GM23338 (cell line): ENCODE measurements at regions not wholly inside any gene's neighbourhood (a gene's known extent, or its start where the extent isn't known, plus 50 kb on each side); places are given as distances from the start of the nearest gene placed in this dataset.
"Not testable (repeated sequence)": the region's sequence is repeated elsewhere in the genome, so short reads cannot be mapped to it uniquely, and the experiment has no call there.

Source experiments
- ATAC-seq: fragments of 200-7000 bp; cut with Tn5 transposase; 3 replicates; pipeline ENCODE4 v1.9.1; 2020
- DNase-seq: peaks from one replicate; pipeline ENCODE4 v3.0.0-alpha.2; 2015; ENCODE audit warnings: low spot score
- H2AFZ ChIP-seq: fragments of 200-600 bp; sonication (generic); 2 replicates; pipeline ENCODE4 v1.8.0; 2016; ENCODE audit warnings: antibody characterized with exemption, mild to moderate bottlenecking, moderate library complexity
- H3F3A ChIP-seq: fragments of 200-600 bp; sonication (generic); replicated peaks from 2 replicates; pipeline ENCODE4 v1.8.0; 2017; ENCODE audit warnings: antibody characterized with exemption, mixed run types, low read depth
- H3K27ac ChIP-seq: fragments of 200-600 bp; sonication (generic); 2 replicates; pipeline ENCODE4 v1.6.1; 2016; ENCODE audit warnings: low read depth
- H3K27me3 ChIP-seq: fragments of 200-600 bp; sonication (generic); 2 replicates; pipeline ENCODE4 v1.8.0; 2016; ENCODE audit warnings: mild to moderate bottlenecking, mixed run types, moderate library complexity; ENCODE audit not compliant: insufficient read depth
- H3K36me3 ChIP-seq: fragments of 200-600 bp; sonication (generic); 2 replicates; pipeline ENCODE4 v1.8.0; 2016; ENCODE audit warnings: mild to moderate bottlenecking; ENCODE audit not compliant: insufficient read depth
- H3K4me1 ChIP-seq: fragments of 200-600 bp; sonication (generic); 2 replicates; pipeline ENCODE4 v1.8.0; 2016; ENCODE audit warnings: mild to moderate bottlenecking, moderate library complexity; ENCODE audit not compliant: insufficient read depth
- H3K4me2 ChIP-seq: fragments of 200-600 bp; sonication (generic); 2 replicates; pipeline ENCODE4 v1.7.1; 2017; ENCODE audit warnings: mixed run types
- H3K4me3 ChIP-seq: fragments of 200-600 bp; sonication (generic); 2 replicates; pipeline ENCODE4 v1.6.1; 2016; ENCODE audit warnings: mixed run types
- H3K79me2 ChIP-seq: fragments of 200-600 bp; sonication (generic); replicated peaks from 2 replicates; pipeline ENCODE4 v1.8.0; 2017; ENCODE audit warnings: mild to moderate bottlenecking; ENCODE audit not compliant: insufficient read depth
- H3K9me2 ChIP-seq: fragments of 200-600 bp; sonication (generic); 2 replicates; pipeline ENCODE4 v1.8.0; 2017; ENCODE audit not compliant: insufficient read depth
- H4K20me1 ChIP-seq: fragments of 200-600 bp; sonication (generic); replicated peaks from 2 replicates; pipeline ENCODE4 v1.8.0; 2017; ENCODE audit warnings: mild to moderate bottlenecking; ENCODE audit not compliant: insufficient read depth
- H3K27ac Mint-ChIP-seq: 2 replicates; pipeline ENCODE4 v1.8.0; 2020; ENCODE audit warnings: inconsistent platforms, mild to moderate bottlenecking, moderate library complexity, mixed read lengths
- H3K27me3 Mint-ChIP-seq: 3 replicates; pipeline ENCODE4 v1.8.0; 2022; ENCODE audit warnings: low read depth, mild to moderate bottlenecking, moderate library complexity, mixed read lengths, inconsistent platforms; ENCODE audit not compliant: insufficient read depth, poor library complexity
- H3K36me3 Mint-ChIP-seq: 3 replicates; pipeline ENCODE4 v1.8.0; 2021; ENCODE audit warnings: low read depth, mild to moderate bottlenecking, inconsistent platforms, moderate library complexity, mixed read lengths
- H3K4me1 Mint-ChIP-seq: 3 replicates; pipeline ENCODE4 v1.8.0; 2020; ENCODE audit warnings: mild to moderate bottlenecking, inconsistent platforms, mixed read lengths
- H3K4me3 Mint-ChIP-seq: 3 replicates; pipeline ENCODE4 v1.8.0; 2021; ENCODE audit warnings: moderate library complexity, mild to moderate bottlenecking, inconsistent platforms, mixed read lengths
- H3K9me3 Mint-ChIP-seq: 3 replicates; pipeline ENCODE4 v1.8.0; 2020; ENCODE audit warnings: moderate library complexity, mild to moderate bottlenecking, inconsistent platforms, mixed read lengths
- EZH2 ChIP-seq: fragments of 200-600 bp; sonication (generic); IDR thresholded peaks from one replicate; pipeline ENCODE4 v1.8.0; 2017; ENCODE audit warnings: antibody characterized with exemption, mild to moderate bottlenecking, low read depth; ENCODE audit not compliant: unreplicated experiment
- EZH2phosphoT487 ChIP-seq: fragments of 200-600 bp; sonication (generic); IDR thresholded peaks from one replicate; pipeline ENCODE4 v1.8.1; 2018; ENCODE audit warnings: antibody characterized with exemption; ENCODE audit not compliant: unreplicated experiment
- JUNB ChIP-seq: IDR thresholded peaks from one replicate; pipeline ENCODE4 v1.6.1; 2016; ENCODE audit warnings: antibody characterized with exemption; ENCODE audit not compliant: unreplicated experiment
- STAT1 ChIP-seq: IDR thresholded peaks from one replicate; pipeline ENCODE4 v1.6.1; 2016; ENCODE audit warnings: antibody characterized with exemption; ENCODE audit not compliant: unreplicated experiment
- TF ChIP-seq, protein P1 (sequence below): IDR thresholded peaks from one replicate; pipeline ENCODE4 v1.6.1; 2018; ENCODE audit warnings: antibody characterized with exemption; ENCODE audit not compliant: unreplicated experiment
- TF ChIP-seq, protein P2 (sequence below), 2 experiments: fragments of 200-600 bp in 1 of 2; sonication (generic) in 1 of 2; conservative IDR thresholded peaks; 2 replicates each; pipeline versions ENCODE4 v1.5.1 to v1.6.1; 2016 to 2017; ENCODE audit warnings: antibody characterized with exemption in 2 of 2, low read depth in 2 of 2, mild to moderate bottlenecking in 2 of 2, moderate library complexity in 1 of 2

DNA sequence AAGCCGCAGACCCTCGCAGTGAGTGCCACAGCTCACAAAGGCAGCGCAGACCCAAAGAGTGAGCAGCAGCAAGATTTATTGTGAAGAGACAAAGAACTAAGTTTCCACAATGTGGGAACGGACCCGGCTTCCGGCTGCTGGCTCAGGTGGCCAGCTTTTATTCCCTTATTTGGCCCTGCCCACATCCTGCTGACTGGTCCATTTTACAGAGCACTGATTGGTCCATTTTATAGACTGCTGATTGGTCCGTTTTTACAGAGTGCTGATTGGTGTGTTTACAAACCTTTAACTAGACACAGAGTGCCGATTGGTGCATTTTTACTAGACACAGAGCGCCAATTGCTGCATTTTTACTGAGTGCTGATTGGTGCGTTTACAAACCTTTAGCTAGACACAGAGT lies 86.6 kb downstream of the RGS2 start:
- not testable (repeated sequence) for H3K9me3 Mint-ChIP-seq, H3K4me3 Mint-ChIP-seq, H3K79me2 ChIP-seq, H3K27me3 Mint-ChIP-seq, H3K4me1 ChIP-seq, H3K27ac ChIP-seq, DNase-seq, H3K36me3 ChIP-seq, H3K9me2 ChIP-seq, H3K36me3 Mint-ChIP-seq, H3K4me2 ChIP-seq, H3K4me3 ChIP-seq, ATAC-seq, H3K4me1 Mint-ChIP-seq, H3K27me3 ChIP-seq, H4K20me1 ChIP-seq, H3F3A ChIP-seq
- H3K27ac Mint-ChIP-seq: peak overlapping the region; percentile 77; the same call in 1 of the 2 replicates
- H2AFZ ChIP-seq: 0 out of 2 replicates have a peak overlapping the region, but pooled peaks have one; percentile 38

GRCh38 chr1:192896376-192896775 lies 87.5 kb downstream of the RGS2 start:
- H3K4me3 ChIP-seq: no peak overlapping the region
- DNase-seq (no peak), ATAC-seq (no peak)
- H4K20me1 ChIP-seq: no peaks in the 10 kb centered on the region
- no peaks in the 10 kb centered on the region for H3K4me1 ChIP-seq
- H3K4me2 ChIP-seq: no peak overlapping the region
- no peaks in the 10 kb centered on the region for H3K9me2 ChIP-seq
- H2AFZ ChIP-seq: no peak overlapping the region
- H3K27ac ChIP-seq: no peak overlapping the region
- no peaks in the 10 kb centered on the region for H3K36me3 ChIP-seq
- H3K4me3 Mint-ChIP-seq: no peak overlapping the region
- H3K4me1 Mint-ChIP-seq: no peaks in the 10 kb centered on the region
- H3K9me3 Mint-ChIP-seq: peaks cover 5% of the 10 kb centered on the region; the same call in 1 of the 3 replicates
- no peaks in the 10 kb centered on the region for H3K79me2 ChIP-seq
- no peak for TF ChIP-seq EZH2
- TF ChIP-seq, protein P1, sequence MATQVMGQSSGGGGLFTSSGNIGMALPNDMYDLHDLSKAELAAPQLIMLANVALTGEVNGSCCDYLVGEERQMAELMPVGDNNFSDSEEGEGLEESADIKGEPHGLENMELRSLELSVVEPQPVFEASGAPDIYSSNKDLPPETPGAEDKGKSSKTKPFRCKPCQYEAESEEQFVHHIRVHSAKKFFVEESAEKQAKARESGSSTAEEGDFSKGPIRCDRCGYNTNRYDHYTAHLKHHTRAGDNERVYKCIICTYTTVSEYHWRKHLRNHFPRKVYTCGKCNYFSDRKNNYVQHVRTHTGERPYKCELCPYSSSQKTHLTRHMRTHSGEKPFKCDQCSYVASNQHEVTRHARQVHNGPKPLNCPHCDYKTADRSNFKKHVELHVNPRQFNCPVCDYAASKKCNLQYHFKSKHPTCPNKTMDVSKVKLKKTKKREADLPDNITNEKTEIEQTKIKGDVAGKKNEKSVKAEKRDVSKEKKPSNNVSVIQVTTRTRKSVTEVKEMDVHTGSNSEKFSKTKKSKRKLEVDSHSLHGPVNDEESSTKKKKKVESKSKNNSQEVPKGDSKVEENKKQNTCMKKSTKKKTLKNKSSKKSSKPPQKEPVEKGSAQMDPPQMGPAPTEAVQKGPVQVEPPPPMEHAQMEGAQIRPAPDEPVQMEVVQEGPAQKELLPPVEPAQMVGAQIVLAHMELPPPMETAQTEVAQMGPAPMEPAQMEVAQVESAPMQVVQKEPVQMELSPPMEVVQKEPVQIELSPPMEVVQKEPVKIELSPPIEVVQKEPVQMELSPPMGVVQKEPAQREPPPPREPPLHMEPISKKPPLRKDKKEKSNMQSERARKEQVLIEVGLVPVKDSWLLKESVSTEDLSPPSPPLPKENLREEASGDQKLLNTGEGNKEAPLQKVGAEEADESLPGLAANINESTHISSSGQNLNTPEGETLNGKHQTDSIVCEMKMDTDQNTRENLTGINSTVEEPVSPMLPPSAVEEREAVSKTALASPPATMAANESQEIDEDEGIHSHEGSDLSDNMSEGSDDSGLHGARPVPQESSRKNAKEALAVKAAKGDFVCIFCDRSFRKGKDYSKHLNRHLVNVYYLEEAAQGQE: no peak
- TF ChIP-seq, protein P2, sequence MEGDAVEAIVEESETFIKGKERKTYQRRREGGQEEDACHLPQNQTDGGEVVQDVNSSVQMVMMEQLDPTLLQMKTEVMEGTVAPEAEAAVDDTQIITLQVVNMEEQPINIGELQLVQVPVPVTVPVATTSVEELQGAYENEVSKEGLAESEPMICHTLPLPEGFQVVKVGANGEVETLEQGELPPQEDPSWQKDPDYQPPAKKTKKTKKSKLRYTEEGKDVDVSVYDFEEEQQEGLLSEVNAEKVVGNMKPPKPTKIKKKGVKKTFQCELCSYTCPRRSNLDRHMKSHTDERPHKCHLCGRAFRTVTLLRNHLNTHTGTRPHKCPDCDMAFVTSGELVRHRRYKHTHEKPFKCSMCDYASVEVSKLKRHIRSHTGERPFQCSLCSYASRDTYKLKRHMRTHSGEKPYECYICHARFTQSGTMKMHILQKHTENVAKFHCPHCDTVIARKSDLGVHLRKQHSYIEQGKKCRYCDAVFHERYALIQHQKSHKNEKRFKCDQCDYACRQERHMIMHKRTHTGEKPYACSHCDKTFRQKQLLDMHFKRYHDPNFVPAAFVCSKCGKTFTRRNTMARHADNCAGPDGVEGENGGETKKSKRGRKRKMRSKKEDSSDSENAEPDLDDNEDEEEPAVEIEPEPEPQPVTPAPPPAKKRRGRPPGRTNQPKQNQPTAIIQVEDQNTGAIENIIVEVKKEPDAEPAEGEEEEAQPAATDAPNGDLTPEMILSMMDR (conservative IDR thresholded peaks at IDR 0.05; ENCODE audit: low read depth in 2 of 2): no peak
- no peaks in the 10 kb centered on the region; the same call in 2 of the 3 replicates for H3K36me3 Mint-ChIP-seq
- H3K27ac Mint-ChIP-seq: no peak overlapping the region
- H3K27me3 ChIP-seq: no peaks in the 10 kb centered on the region
- no peaks in the 10 kb centered on the region for H3K27me3 Mint-ChIP-seq
- no peaks in the 10 kb centered on the region for H3F3A ChIP-seq

DNA sequence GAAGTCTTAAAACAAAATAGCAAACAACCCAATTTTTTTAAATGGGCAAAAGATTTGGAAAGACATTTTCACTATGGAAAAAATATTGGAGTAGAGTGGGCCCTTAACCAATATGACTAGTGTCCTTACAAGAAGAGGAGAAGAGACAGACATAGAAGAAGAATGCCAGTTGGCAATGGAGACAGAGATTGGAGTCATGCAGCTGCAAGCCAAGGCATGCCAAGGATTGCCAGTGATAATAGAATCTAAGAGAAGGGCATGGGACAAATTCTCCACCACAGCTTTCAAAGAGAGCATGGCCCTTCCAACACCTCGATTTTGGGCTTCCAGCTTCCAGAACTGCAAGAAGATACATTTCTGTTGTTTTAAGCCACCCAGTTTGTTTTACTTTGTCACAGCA lies 92.7 kb downstream of the RGS2 start:
- no peak for ATAC-seq
- no peaks in the 10 kb centered on the region for H3K9me3 Mint-ChIP-seq
- no peak for TF ChIP-seq JUNB
- no peak for TF ChIP-seq STAT1
- TF ChIP-seq EZH2phosphoT487: no peak
- no peak for TF ChIP-seq EZH2

More for the DNA sequence above, 92.7 kb downstream of the RGS2 start:
- Mint-ChIP-seq H3K27me3 (no peaks in the 10 kb centered on the region), H3K27ac (no peak overlapping the region), H3K4me1 (peaks cover 3% of the 10 kb centered on the region; the same call in 1 of the 3 replicates), H3K4me3 (no peak overlapping the region), H3K36me3 (no peaks in the 10 kb centered on the region)
- DNase-seq: no peak
- Histone ChIP-seq H3K4me1 (no peaks in the 10 kb centered on the region), H3K27ac (no peak overlapping the region), H3K4me3 (no peak overlapping the region), H4K20me1 (no peaks in the 10 kb centered on the region), H3K36me3 (no peaks in the 10 kb centered on the region), H3K4me2 (no peak overlapping the region), H3K27me3 (no peaks in the 10 kb centered on the region), H3K9me2 (no peaks in the 10 kb centered on the region), H3F3A (no peaks in the 10 kb centered on the region), H3K79me2 (no peaks in the 10 kb centered on the region), H2AFZ (no peak overlapping the region)
